Stimulated activated CD4-positive, alpha-beta T cell treated with anti-CD3 and anti-CD28 coated beads, Interleukin-15, amount 100 ng/mL, for 24 hours (primary cell): ENCODE measurements at regions not wholly inside any gene's neighbourhood (a gene's known extent, or its start where the extent isn't known, plus 50 kb on each side); places are given as distances from the start of the nearest gene placed in this dataset.
"Not testable (repeated sequence)": the region's sequence is repeated elsewhere in the genome, so short reads cannot be mapped to it uniquely, and the experiment has no call there.

Source experiments
- DNase-seq: peaks from one replicate; pipeline ENCODE4 v3.0.0-alpha.2; 2020

GRCh38 chr12:29929295-29929694 lies 145.6 kb upstream of the TMTC1 start:
- DNase-seq, result no peak

DNA sequence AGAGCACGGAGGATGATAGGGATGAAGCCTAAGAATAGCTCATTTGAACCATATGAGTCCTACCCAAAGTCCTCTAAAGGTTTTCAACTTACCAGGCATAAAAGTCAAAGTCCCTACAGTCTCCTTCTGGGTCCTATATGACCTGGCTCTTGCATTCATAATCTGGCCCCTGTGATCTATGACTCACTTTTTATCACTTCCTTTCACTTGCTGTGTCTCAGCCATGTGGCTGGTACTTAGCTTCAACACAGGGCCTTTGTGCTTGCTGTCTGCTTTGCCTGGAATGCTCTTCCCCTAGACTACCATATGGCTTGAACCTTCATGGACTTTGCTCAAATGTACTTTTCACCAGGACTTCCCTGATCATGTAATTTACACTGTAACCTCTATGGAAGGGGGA lies 137.6 kb upstream of the TMTC1 start:
- DNase-seq, result no peak

DNA sequence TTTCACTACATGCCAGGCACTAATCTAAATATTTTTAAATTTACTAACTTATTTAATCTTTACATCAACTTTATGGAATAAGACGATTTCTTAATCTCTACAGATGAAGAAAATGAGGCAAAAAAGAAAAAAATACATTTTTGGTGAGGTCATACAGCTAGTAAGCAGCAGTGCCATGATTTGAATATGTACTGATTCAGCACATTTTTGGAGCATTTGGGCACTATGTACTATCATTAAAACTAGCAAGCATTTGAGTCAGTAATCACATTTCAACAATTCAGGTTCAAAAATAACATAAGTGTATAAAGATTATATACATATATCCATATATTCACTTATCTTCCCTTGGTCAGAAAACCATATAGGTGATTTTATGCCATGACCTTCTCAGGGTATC lies 124.4 kb upstream of the TMTC1 start:
- DNase-seq, result no peak

- DNase-seq, result no peak
Measured at GRCh38 chr12:29907461-29907860, 123.7 kb upstream of the TMTC1 start.

GRCh38 chr12:29902043-29902442 lies 118.3 kb upstream of the TMTC1 start:
- no peak for DNase-seq

DNA sequence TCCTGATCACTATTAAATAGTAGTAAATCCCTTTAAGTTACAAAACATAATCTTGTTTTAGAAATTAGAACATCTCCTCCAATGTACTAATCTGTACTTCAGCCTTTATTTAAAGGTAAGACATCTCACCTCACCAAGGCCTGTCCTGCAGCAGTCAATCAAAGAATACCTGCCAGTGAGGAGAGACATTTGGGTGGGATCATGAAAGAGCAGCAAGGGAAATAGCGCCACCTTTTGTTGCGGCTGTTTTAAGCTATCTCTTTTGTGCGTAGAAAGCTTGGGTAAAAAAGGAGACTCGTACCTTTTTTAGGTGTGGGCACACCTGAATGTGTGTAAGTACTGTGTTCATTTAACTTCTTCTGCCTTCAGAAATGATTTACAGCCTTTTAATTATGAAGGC lies 117.8 kb upstream of the TMTC1 start:
- DNase-seq, result no peak

- DNase-seq, result no peak
Measured at GRCh38 chr12:29899212-29899931, 115.6 kb upstream of the TMTC1 start.

DNA sequence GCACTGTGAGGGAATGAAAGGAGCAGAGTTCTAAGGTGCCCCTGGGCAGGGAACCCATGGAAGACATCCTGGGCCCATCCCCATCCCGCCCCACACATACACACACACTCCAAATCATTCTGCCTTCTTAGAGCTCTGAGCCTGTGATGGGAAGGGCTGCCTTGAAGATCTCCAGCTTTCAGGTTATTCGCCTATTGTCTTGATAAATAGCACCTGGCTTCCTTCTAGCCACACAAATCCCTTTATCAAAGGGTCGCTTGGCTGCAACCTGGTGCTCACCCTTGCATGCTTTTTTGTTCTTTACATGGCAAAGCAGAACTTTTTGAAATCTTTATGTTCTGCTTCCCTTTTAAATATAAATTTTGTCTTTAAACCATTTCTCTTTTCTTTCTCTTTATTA lies 112.2 kb upstream of the TMTC1 start:
- DNase-seq, result no peak

- DNase-seq, result no peak
Measured at GRCh38 chr12:29893002-29893401, 109.3 kb upstream of the TMTC1 start.

- DNase-seq, result no peak
Measured at GRCh38 chr12:29891792-29892191, 108.0 kb upstream of the TMTC1 start.

DNA sequence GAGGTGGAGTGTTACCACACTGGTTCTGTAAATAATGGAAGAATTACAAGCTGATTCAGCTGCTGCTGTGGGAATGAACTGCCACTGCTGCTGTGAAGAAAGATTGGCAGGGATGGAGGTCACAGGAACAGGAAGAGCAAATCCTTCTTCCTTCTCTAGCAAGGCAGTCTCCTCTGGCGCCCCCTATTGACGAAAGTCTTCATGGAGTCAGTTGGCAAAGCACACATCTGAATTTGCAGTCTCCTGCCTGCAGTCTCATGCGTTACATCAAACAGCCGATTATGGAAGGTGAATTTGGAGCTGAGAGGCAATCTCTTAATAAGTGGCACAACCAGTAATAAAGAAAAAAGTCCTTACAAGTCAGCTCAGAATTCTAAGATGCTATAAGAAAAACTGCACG lies 106.0 kb upstream of the TMTC1 start:
- peak; percentile 28 for DNase-seq

GRCh38 chr12:29888777-29889176 lies 105.0 kb upstream of the TMTC1 start:
- no peak for DNase-seq

GRCh38 chr12:29884957-29885356 lies 101.2 kb upstream of the TMTC1 start:
- not testable (repeated sequence) for DNase-seq

DNA sequence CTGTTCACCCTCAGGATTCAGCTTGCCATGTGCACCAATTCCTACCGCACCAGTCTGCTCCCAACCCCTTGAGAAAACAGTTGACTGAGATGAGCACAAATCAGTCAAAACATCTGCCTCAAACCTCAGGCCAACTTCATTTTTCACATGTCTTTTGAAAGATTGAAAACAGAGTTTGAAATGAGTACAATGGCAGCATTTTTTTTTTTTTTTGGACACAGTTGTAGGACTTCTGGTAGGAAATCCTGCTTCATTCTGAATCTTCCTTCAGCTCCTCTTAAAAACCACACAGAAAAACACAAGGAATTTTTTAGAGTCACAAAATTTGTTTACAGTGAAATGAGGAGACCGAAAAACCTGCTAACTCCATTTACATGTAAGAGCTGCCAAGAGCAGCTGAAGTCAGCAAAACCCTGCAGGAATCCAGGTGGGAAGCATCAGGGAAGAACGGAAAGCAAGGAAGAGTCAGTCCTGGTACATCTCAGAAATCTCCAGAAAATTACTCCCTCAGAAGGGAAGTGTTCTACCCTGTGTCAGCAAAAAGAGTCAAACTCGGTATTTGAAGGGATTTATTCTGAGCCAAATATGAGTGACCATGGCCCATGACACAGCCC lies 100.3 kb upstream of the TMTC1 start:
- no peak for DNase-seq

DNA sequence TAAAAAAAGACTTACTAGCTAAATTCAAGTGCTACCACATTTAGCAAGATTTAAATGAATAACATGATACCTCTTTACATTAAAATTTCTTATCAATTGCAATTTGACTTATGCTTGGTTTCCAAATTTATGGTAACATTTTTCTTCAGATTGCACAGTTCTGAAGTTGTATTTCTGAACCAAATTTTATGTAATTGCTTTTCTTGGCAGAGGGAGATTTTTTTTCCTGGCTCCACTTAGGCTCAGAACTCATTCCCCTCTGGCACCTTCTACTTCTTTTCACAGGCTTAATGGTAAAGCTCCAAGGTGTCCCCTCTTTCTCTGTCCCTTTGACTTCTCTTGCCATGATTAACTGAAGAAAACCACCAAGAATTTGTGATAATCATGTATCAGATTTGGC lies 99.8 kb upstream of the TMTC1 start:
- DNase-seq, result no peak

- no peak for DNase-seq
Measured at GRCh38 chr12:29882846-29883245, 99.1 kb upstream of the TMTC1 start.

- no peak for DNase-seq
Measured at GRCh38 chr12:29880987-29881386, 97.2 kb upstream of the TMTC1 start.

DNA sequence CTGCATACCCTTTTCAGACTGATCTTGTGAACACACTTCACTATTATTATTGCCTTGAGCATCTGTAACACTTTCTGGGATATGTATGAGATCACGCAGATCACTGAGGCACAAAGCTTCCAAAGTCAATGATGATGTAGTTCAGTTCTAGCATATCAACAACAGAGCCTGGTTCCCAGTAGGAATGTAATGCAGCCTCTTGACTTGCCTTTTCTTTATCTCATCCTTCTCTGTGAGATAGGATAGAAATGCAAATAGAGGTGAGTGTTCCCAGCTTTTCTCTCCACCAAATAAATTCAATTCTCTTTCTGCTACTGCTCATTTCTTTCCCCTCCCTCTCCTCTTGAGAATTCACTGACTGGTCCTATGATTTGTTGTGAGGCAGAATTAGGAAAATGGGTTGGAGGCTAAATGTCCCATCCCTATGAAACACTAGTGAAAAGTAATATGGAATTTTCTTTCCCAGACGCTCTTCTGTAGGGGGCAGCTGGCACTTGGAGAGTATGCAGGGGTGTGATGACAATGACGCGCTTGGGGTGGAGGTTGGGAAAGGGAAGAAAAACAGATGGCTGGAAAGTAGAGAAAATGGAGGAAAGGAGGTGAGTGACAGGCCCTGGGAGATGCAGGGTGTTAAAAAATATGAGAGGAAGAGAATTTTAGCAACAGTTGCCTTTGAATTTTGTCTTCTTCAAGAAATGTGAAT lies 96.0 kb upstream of the TMTC1 start:
- no peak for DNase-seq

- no peak for DNase-seq
Measured at GRCh38 chr12:29869946-29870345, 86.2 kb upstream of the TMTC1 start.

DNA sequence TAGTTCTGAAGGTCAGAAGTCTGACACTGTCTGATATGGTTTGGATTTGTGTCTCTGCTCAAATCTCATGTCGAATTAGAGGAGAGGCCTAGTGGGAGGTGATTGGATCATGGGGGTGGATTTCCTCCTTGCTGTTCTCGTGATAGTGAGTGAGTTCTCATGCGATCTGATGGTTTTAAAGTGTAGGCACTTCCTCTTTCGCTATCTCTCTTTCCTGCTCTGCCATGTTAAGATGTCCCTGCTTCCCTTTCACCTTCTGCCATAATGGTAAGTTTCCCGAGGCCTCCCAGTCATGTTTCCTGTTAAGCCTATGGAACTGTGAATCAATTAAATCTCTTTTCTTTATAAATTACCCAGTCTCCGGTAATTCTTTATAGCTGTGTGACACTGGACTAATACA lies 84.1 kb upstream of the TMTC1 start:
- DNase-seq, result no peak

- DNase-seq, result no peak
Measured at GRCh38 chr12:29863665-29864064, 79.9 kb upstream of the TMTC1 start.

- DNase-seq, result no peak
Measured at GRCh38 chr12:29858270-29858786, 74.6 kb upstream of the TMTC1 start.

DNA sequence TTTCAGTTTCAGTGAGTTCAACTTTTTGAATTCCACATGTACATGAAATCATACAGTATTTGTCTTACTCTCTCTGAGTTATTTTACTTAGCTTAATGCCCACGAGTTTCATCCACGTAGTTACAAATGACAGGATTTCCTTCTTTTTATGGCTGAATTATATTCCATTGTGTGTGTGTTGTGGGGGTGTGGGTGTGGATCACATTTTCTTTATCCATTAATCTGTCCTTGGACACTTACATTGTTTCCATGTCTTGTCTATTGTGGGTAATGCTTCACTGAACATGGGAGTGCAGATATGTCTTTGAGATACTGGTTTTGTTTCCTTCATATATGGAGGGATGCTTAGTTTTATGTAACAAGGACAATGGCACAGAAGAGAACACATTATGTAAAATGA lies 63.5 kb upstream of the TMTC1 start:
- DNase-seq, result no peak

DNA sequence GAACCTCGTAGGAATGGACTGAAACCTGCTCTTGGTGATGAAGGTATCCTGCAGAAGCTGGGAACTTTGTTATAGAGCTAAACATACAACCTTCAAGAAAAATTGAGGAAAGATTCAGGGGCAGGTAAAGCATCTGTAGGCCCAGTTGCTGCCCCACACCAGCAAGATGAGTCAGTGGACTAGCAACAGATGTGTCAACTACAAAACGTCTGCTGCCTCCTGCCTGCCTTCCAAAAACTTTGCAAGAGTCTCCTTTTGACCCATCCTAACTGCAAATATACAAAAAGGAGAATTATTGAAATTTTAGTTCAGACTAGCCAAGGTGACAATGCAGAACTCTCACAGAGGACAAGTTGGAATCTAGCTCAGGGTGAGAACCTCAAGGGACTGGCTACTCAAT lies 60.9 kb upstream of the TMTC1 start:
- no peak for DNase-seq
